Neural cell (in vitro differentiated cells): ENCODE measurements at regions not wholly inside any gene's neighbourhood (a gene's known extent, or its start where the extent isn't known, plus 50 kb on each side); places are given as distances from the start of the nearest gene placed in this dataset.

Source experiments
- EP300 ChIP-seq: fragments of 450-650 bp; conservative IDR thresholded peaks from 2 replicates; pipeline ENCODE4 v1.6.1; 2014; ENCODE audit warnings: antibody characterized with exemption, mild to moderate bottlenecking, moderate library complexity; ENCODE audit not compliant: poor library complexity, severe bottlenecking
- EZH2 ChIP-seq: fragments of 200-600, 300-800 bp; shearing (Covaris generic), sonication (generic); IDR thresholded peaks from 2 replicates; pipeline ENCODE4 v1.6.1; 2014; ENCODE audit warnings: antibody characterized with exemption, low read length, borderline replicate concordance, mild to moderate bottlenecking; ENCODE audit not compliant: insufficient read depth, poor library complexity, severe bottlenecking
- MXI1 ChIP-seq: fragments of 450-650 bp; conservative IDR thresholded peaks from 2 replicates; pipeline ENCODE4 v1.6.1; 2014; ENCODE audit warnings: antibody characterized with exemption, mild to moderate bottlenecking; ENCODE audit not compliant: poor library complexity, severe bottlenecking
- POLR2AphosphoS5 ChIP-seq: IDR thresholded peaks from 2 replicates; pipeline ENCODE4 v1.6.1; 2012
- RAD21 ChIP-seq: fragments of 450-650 bp; conservative IDR thresholded peaks from 2 replicates; pipeline ENCODE4 v1.6.1; 2014; ENCODE audit warnings: antibody characterized with exemption, mild to moderate bottlenecking, moderate library complexity
- SMC3 ChIP-seq: fragments of 450-650 bp; conservative IDR thresholded peaks from 2 replicates; pipeline ENCODE4 v1.6.1; 2014; ENCODE audit warnings: antibody characterized with exemption, mild to moderate bottlenecking, moderate library complexity; ENCODE audit not compliant: poor library complexity
- TAF1 ChIP-seq: IDR thresholded peaks from 2 replicates; pipeline ENCODE4 v1.6.1; 2012; ENCODE audit warnings: low read depth
- TF ChIP-seq, protein P1 (sequence below): fragments of 450-650 bp; IDR thresholded peaks from 2 replicates; pipeline ENCODE4 v1.5.1; 2014; ENCODE audit warnings: antibody characterized with exemption, mild to moderate bottlenecking, moderate library complexity; ENCODE audit not compliant: poor library complexity, severe bottlenecking
- TF ChIP-seq, protein P2 (sequence below): IDR thresholded peaks from 2 replicates; pipeline ENCODE4 v1.6.1; 2012; ENCODE audit warnings: borderline replicate concordance

DNA sequence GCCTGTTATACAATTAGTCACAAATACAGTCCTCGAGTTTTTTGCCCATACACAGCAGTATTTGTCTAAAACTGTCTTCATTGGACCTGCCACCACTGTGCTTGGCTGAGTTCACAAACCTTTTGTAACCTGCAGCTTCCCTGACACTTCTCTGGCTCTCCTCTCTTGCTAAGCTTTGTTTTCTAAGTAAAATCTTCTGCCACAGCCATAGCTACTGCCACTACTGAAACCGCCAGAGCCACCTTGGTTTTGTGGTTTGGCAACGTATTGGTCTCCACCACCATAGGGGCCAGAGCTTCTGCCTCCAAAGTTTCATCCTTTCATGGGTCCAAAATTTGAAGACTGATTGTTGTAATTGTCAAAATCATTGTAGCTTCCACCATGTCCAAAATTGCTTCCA, 668.2 kb upstream of the BRINP3 start:
- TF ChIP-seq, protein P1, sequence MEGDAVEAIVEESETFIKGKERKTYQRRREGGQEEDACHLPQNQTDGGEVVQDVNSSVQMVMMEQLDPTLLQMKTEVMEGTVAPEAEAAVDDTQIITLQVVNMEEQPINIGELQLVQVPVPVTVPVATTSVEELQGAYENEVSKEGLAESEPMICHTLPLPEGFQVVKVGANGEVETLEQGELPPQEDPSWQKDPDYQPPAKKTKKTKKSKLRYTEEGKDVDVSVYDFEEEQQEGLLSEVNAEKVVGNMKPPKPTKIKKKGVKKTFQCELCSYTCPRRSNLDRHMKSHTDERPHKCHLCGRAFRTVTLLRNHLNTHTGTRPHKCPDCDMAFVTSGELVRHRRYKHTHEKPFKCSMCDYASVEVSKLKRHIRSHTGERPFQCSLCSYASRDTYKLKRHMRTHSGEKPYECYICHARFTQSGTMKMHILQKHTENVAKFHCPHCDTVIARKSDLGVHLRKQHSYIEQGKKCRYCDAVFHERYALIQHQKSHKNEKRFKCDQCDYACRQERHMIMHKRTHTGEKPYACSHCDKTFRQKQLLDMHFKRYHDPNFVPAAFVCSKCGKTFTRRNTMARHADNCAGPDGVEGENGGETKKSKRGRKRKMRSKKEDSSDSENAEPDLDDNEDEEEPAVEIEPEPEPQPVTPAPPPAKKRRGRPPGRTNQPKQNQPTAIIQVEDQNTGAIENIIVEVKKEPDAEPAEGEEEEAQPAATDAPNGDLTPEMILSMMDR, result no peak
- TF ChIP-seq, protein P2, sequence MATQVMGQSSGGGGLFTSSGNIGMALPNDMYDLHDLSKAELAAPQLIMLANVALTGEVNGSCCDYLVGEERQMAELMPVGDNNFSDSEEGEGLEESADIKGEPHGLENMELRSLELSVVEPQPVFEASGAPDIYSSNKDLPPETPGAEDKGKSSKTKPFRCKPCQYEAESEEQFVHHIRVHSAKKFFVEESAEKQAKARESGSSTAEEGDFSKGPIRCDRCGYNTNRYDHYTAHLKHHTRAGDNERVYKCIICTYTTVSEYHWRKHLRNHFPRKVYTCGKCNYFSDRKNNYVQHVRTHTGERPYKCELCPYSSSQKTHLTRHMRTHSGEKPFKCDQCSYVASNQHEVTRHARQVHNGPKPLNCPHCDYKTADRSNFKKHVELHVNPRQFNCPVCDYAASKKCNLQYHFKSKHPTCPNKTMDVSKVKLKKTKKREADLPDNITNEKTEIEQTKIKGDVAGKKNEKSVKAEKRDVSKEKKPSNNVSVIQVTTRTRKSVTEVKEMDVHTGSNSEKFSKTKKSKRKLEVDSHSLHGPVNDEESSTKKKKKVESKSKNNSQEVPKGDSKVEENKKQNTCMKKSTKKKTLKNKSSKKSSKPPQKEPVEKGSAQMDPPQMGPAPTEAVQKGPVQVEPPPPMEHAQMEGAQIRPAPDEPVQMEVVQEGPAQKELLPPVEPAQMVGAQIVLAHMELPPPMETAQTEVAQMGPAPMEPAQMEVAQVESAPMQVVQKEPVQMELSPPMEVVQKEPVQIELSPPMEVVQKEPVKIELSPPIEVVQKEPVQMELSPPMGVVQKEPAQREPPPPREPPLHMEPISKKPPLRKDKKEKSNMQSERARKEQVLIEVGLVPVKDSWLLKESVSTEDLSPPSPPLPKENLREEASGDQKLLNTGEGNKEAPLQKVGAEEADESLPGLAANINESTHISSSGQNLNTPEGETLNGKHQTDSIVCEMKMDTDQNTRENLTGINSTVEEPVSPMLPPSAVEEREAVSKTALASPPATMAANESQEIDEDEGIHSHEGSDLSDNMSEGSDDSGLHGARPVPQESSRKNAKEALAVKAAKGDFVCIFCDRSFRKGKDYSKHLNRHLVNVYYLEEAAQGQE, result no peak
- TF ChIP-seq EZH2 (no peak), POLR2AphosphoS5 (no peak), TAF1 (no peak), EP300 (no peak), MXI1 (no peak), SMC3 (no peak), RAD21 (no peak)
